ENCODE measurements at regions not wholly inside any gene's neighbourhood (a gene's known extent, or its start where the extent isn't known, plus 50 kb on each side); places are given as distances from the start of the nearest gene placed in this dataset.

GRCh38 chr18:52118684-52119083, 221.3 kb upstream of the DCC start:
- H3K23ac ChIP-seq (ENCODE audit: low read depth, low read length, poor library complexity): no peak overlapping the region
- H2AK5ac ChIP-seq (ENCODE audit: low read depth, low read length): no peak overlapping the region
- no peak overlapping the region for H3K9ac ChIP-seq (ENCODE audit: low read depth, low read length, poor library complexity)
- no peak overlapping the region for H3K27ac ChIP-seq (replicated peaks; ENCODE audit: low read length)
- no peak overlapping the region for H4K91ac ChIP-seq (ENCODE audit: low read depth, low read length, poor library complexity)
- DNase-seq (ENCODE audit: low spot score): no peak
- H3K36me3 ChIP-seq (replicated peaks in 1 of 2; ENCODE audit: control insufficient read depth in 2 of 2, insufficient read depth in 2 of 2, low read length in 2 of 2): no peaks in the 10 kb centered on the region
- H2BK12ac ChIP-seq (ENCODE audit: low read length): no peak overlapping the region
- H3K14ac ChIP-seq (ENCODE audit: low read length): no peak overlapping the region
- H3K4me3 ChIP-seq (ENCODE audit: low read length in 2 of 2): no peak overlapping the region
- H3K79me1 ChIP-seq (ENCODE audit: low read depth, low read length): no peaks in the 10 kb centered on the region
- H3K4ac ChIP-seq (ENCODE audit: low read length): no peak overlapping the region
- H3K18ac ChIP-seq (ENCODE audit: low read length): no peak overlapping the region
- no peaks in the 10 kb centered on the region for H3K9me3 ChIP-seq (replicated peaks in 1 of 2; ENCODE audit: control insufficient read depth in 2 of 2, insufficient read depth in 1 of 2, low read depth in 1 of 2, low read length in 2 of 2)
- H3K4me2 ChIP-seq (ENCODE audit: insufficient read depth, low read length, poor library complexity, severe bottlenecking): no peak overlapping the region
- no peak overlapping the region for H2BK5ac ChIP-seq (ENCODE audit: low read length)
- H4K8ac ChIP-seq (ENCODE audit: low read depth, low read length): no peak overlapping the region
- no peaks in the 10 kb centered on the region for H3K27me3 ChIP-seq (ENCODE audit: control insufficient read depth in 3 of 3, insufficient read depth in 3 of 3, low read depth in 1 of 3, low read length in 3 of 3)
- H2BK15ac ChIP-seq (ENCODE audit: low read length): no peak overlapping the region
- H2AFZ ChIP-seq (ENCODE audit: low read length): no peak overlapping the region
- H3K4me1 ChIP-seq (ENCODE audit: control insufficient read depth in 2 of 2, insufficient read depth in 1 of 2, low read depth in 1 of 2, low read length in 2 of 2): peaks cover 0 to 3% of the 10 kb centered on the region in 2 donors
- no peak overlapping the region for H2BK120ac ChIP-seq (ENCODE audit: low read depth, low read length)

GRCh38 chr18:52130624-52131301, 209.2 kb upstream of the DCC start:
- WGBS, 2 donors (ENCODE audit: extremely low coverage in 2 of 2, insufficient read length in 2 of 2, insufficient replicate concordance in 1 of 2): no CpG with 5 or more reads among the region's 4 CpGs
- Histone ChIP-seq H3K18ac (ENCODE audit: low read length) (no peak overlapping the region), H3K23ac (ENCODE audit: low read depth, low read length, poor library complexity) (no peak overlapping the region), H2BK15ac (ENCODE audit: low read length) (no peak overlapping the region), H3K4me3 (ENCODE audit: low read length in 2 of 2) (no peak overlapping the region), H3K79me1 (ENCODE audit: low read depth, low read length) (no peaks in the 10 kb centered on the region), H2AK5ac (ENCODE audit: low read depth, low read length) (no peak overlapping the region), H4K91ac (ENCODE audit: low read depth, low read length, poor library complexity) (no peak overlapping the region), H3K4ac (ENCODE audit: low read length) (no peak overlapping the region), H2BK120ac (ENCODE audit: low read depth, low read length) (no peak overlapping the region), H3K14ac (ENCODE audit: low read length) (no peak overlapping the region), H3K27ac (replicated peaks; ENCODE audit: low read length) (no peak overlapping the region), H3K9ac (ENCODE audit: low read depth, low read length, poor library complexity) (no peak overlapping the region), H2BK5ac (ENCODE audit: low read length) (no peak overlapping the region), H4K8ac (ENCODE audit: low read depth, low read length) (no peak overlapping the region), H2AFZ (ENCODE audit: low read length) (no peak overlapping the region), H3K36me3 (replicated peaks in 1 of 2; ENCODE audit: control insufficient read depth in 2 of 2, insufficient read depth in 2 of 2, low read length in 2 of 2) (no peaks in the 10 kb centered on the region), H3K9me3 (replicated peaks in 1 of 2; ENCODE audit: control insufficient read depth in 2 of 2, insufficient read depth in 1 of 2, low read depth in 1 of 2, low read length in 2 of 2) (no peaks in the 10 kb centered on the region), H2BK12ac (ENCODE audit: low read length) (no peak overlapping the region), H3K4me1 (ENCODE audit: control insufficient read depth in 2 of 2, insufficient read depth in 1 of 2, low read depth in 1 of 2, low read length in 2 of 2) (no peaks in the 10 kb centered on the region), H3K27me3 (ENCODE audit: control insufficient read depth in 3 of 3, insufficient read depth in 3 of 3, low read depth in 1 of 3, low read length in 3 of 3) (no peaks in the 10 kb centered on the region), H3K4me2 (ENCODE audit: insufficient read depth, low read length, poor library complexity, severe bottlenecking) (no peak overlapping the region)
- DNase-seq (ENCODE audit: low spot score): no peak

GRCh38 chr18:52131845-52132244, 208.2 kb upstream of the DCC start:
- no peak for DNase-seq (ENCODE audit: low spot score)
- no CpG with 5 or more reads among the region's 3 CpGs for WGBS, 2 donors (ENCODE audit: extremely low coverage in 2 of 2, insufficient read length in 2 of 2, insufficient replicate concordance in 1 of 2)
- no peak overlapping the region for H3K27ac ChIP-seq (replicated peaks; ENCODE audit: low read length)
- no peaks in the 10 kb centered on the region for H3K9me3 ChIP-seq (replicated peaks in 1 of 2; ENCODE audit: control insufficient read depth in 2 of 2, insufficient read depth in 1 of 2, low read depth in 1 of 2, low read length in 2 of 2)
- no peak overlapping the region for H2BK15ac ChIP-seq (ENCODE audit: low read length)
- no peak overlapping the region for H3K18ac ChIP-seq (ENCODE audit: low read length)
- H4K8ac ChIP-seq (ENCODE audit: low read depth, low read length): no peak overlapping the region
- H4K91ac ChIP-seq (ENCODE audit: low read depth, low read length, poor library complexity): no peak overlapping the region
- no peak overlapping the region for H3K4me3 ChIP-seq (ENCODE audit: low read length in 2 of 2)
- H2BK12ac ChIP-seq (ENCODE audit: low read length): no peak overlapping the region
- H2BK5ac ChIP-seq (ENCODE audit: low read length): no peak overlapping the region
- H2BK120ac ChIP-seq (ENCODE audit: low read depth, low read length): no peak overlapping the region
- H3K36me3 ChIP-seq (replicated peaks in 1 of 2; ENCODE audit: control insufficient read depth in 2 of 2, insufficient read depth in 2 of 2, low read length in 2 of 2): no peaks in the 10 kb centered on the region
- H3K4ac ChIP-seq (ENCODE audit: low read length): no peak overlapping the region
- H3K4me2 ChIP-seq (ENCODE audit: insufficient read depth, low read length, poor library complexity, severe bottlenecking): no peak overlapping the region
- no peak overlapping the region for H3K23ac ChIP-seq (ENCODE audit: low read depth, low read length, poor library complexity)
- H3K79me1 ChIP-seq (ENCODE audit: low read depth, low read length): no peaks in the 10 kb centered on the region
- no peaks in the 10 kb centered on the region for H3K4me1 ChIP-seq (ENCODE audit: control insufficient read depth in 2 of 2, insufficient read depth in 1 of 2, low read depth in 1 of 2, low read length in 2 of 2)
- H3K14ac ChIP-seq (ENCODE audit: low read length): no peak overlapping the region
- no peak overlapping the region for H2AFZ ChIP-seq (ENCODE audit: low read length)
- H3K27me3 ChIP-seq (ENCODE audit: control insufficient read depth in 3 of 3, insufficient read depth in 3 of 3, low read depth in 1 of 3, low read length in 3 of 3): no peaks in the 10 kb centered on the region
- H2AK5ac ChIP-seq (ENCODE audit: low read depth, low read length): no peak overlapping the region
- no peak overlapping the region for H3K9ac ChIP-seq (ENCODE audit: low read depth, low read length, poor library complexity)

- H2BK15ac ChIP-seq (ENCODE audit: low read length): no peak overlapping the region
- H3K36me3 ChIP-seq (replicated peaks in 1 of 2; ENCODE audit: control insufficient read depth in 2 of 2, insufficient read depth in 2 of 2, low read length in 2 of 2): no peaks in the 10 kb centered on the region
- no peak overlapping the region for H4K8ac ChIP-seq (ENCODE audit: low read depth, low read length)
- no peaks in the 10 kb centered on the region for H3K27me3 ChIP-seq (ENCODE audit: control insufficient read depth in 3 of 3, insufficient read depth in 3 of 3, low read depth in 1 of 3, low read length in 3 of 3)
- no peak overlapping the region for H3K4me2 ChIP-seq (ENCODE audit: insufficient read depth, low read length, poor library complexity, severe bottlenecking)
- no peak overlapping the region for H2BK120ac ChIP-seq (ENCODE audit: low read depth, low read length)
- no peak overlapping the region for H3K18ac ChIP-seq (ENCODE audit: low read length)
- H3K4me3 ChIP-seq (ENCODE audit: low read length in 2 of 2): no peak overlapping the region
- no peaks in the 10 kb centered on the region for H3K4me1 ChIP-seq (ENCODE audit: control insufficient read depth in 2 of 2, insufficient read depth in 1 of 2, low read depth in 1 of 2, low read length in 2 of 2)
- no peak overlapping the region for H3K4ac ChIP-seq (ENCODE audit: low read length)
- H4K91ac ChIP-seq (ENCODE audit: low read depth, low read length, poor library complexity): no peak overlapping the region
- no peak overlapping the region for H2AFZ ChIP-seq (ENCODE audit: low read length)
- H2BK12ac ChIP-seq (ENCODE audit: low read length): no peak overlapping the region
- H2BK5ac ChIP-seq (ENCODE audit: low read length): no peak overlapping the region
- no peak overlapping the region for H3K27ac ChIP-seq (replicated peaks; ENCODE audit: low read length)
- no peak overlapping the region for H3K9ac ChIP-seq (ENCODE audit: low read depth, low read length, poor library complexity)
- H3K9me3 ChIP-seq (replicated peaks in 1 of 2; ENCODE audit: control insufficient read depth in 2 of 2, insufficient read depth in 1 of 2, low read depth in 1 of 2, low read length in 2 of 2): peaks cover 0 to 1% of the 10 kb centered on the region in 2 donors
- H3K79me1 ChIP-seq (ENCODE audit: low read depth, low read length): no peaks in the 10 kb centered on the region
- H3K23ac ChIP-seq (ENCODE audit: low read depth, low read length, poor library complexity): no peak overlapping the region
- no peak for DNase-seq (ENCODE audit: low spot score)
- no peak overlapping the region for H2AK5ac ChIP-seq (ENCODE audit: low read depth, low read length)
- H3K14ac ChIP-seq (ENCODE audit: low read length): no peak overlapping the region
Measured at GRCh38 chr18:52136532-52136931, 203.5 kb upstream of the DCC start.
